HL-60 (cell line): ENCODE measurements at regions not wholly inside any gene's neighbourhood (a gene's known extent, or its start where the extent isn't known, plus 50 kb on each side); places are given as distances from the start of the nearest gene placed in this dataset.

Experiments
- CTCF ChIP-seq: IDR thresholded peaks from one replicate; pipeline ENCODE4 v1.5.1; 2011; ENCODE audit warnings: low read length, control low read depth, inconsistent platforms; ENCODE audit not compliant: insufficient read depth
- POLR2AphosphoS5 ChIP-seq: IDR thresholded peaks from 2 replicates; pipeline ENCODE4 v1.6.1; 2012; ENCODE audit warnings: low read depth
- TF ChIP-seq, protein P1 (sequence below): IDR thresholded peaks from 2 replicates; pipeline ENCODE4 v1.6.1; 2012; ENCODE audit warnings: low read depth; ENCODE audit not compliant: insufficient replicate concordance

DNA sequence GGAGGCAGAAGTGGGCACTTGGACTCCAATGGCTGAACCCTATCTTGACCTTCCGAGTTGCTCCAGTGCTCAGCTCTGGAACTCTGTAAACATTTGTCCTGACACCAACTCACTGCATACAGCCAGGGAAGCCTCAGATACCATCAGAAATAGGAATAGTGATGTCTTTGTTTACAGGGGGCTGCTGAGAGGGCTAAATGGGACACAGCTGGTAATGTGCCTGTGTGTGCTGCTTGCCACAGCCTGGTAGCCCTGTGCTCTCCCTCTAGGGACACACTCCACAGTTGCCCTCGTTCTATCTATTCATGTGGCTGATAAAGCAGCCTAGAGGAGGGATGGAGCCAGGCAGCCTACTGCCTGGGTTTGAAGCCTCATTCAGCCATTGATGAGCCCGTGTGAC is 559.8 kb downstream of the MIAT start:
- TF ChIP-seq CTCF = no peak
- no peak for TF ChIP-seq POLR2AphosphoS5
- TF ChIP-seq, protein P1, sequence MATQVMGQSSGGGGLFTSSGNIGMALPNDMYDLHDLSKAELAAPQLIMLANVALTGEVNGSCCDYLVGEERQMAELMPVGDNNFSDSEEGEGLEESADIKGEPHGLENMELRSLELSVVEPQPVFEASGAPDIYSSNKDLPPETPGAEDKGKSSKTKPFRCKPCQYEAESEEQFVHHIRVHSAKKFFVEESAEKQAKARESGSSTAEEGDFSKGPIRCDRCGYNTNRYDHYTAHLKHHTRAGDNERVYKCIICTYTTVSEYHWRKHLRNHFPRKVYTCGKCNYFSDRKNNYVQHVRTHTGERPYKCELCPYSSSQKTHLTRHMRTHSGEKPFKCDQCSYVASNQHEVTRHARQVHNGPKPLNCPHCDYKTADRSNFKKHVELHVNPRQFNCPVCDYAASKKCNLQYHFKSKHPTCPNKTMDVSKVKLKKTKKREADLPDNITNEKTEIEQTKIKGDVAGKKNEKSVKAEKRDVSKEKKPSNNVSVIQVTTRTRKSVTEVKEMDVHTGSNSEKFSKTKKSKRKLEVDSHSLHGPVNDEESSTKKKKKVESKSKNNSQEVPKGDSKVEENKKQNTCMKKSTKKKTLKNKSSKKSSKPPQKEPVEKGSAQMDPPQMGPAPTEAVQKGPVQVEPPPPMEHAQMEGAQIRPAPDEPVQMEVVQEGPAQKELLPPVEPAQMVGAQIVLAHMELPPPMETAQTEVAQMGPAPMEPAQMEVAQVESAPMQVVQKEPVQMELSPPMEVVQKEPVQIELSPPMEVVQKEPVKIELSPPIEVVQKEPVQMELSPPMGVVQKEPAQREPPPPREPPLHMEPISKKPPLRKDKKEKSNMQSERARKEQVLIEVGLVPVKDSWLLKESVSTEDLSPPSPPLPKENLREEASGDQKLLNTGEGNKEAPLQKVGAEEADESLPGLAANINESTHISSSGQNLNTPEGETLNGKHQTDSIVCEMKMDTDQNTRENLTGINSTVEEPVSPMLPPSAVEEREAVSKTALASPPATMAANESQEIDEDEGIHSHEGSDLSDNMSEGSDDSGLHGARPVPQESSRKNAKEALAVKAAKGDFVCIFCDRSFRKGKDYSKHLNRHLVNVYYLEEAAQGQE = no peak
